ENCODE measurements at regions not wholly inside any gene's neighbourhood (a gene's known extent, or its start where the extent isn't known, plus 50 kb on each side); places are given as distances from the start of the nearest gene placed in this dataset.
"Not testable (repeated sequence)": the region's sequence is repeated elsewhere in the genome, so short reads cannot be mapped to it uniquely, and the experiment has no call there.

- H3K4me1 Mint-ChIP-seq (ENCODE audit: low read depth); H3K27me3 Mint-ChIP-seq; H3K27ac Mint-ChIP-seq; H3K9me3 Mint-ChIP-seq; H3K4me3 Mint-ChIP-seq: not testable (repeated sequence)
- H3K36me3 Mint-ChIP-seq (ENCODE audit: low read depth), result peaks cover 10% of the 10 kb centered on the region
These were observed 350.9 kb downstream of the UTRN start for GRCh38 chr6:144636025-144636424.

GRCh38 chr6:144637541-144637940 lies 352.4 kb downstream of the UTRN start:
- H3K36me3 Mint-ChIP-seq (ENCODE audit: low read depth), result peaks cover 13% of the 10 kb centered on the region
- no peak overlapping the region for H3K27ac Mint-ChIP-seq
- no peaks in the 10 kb centered on the region for H3K9me3 Mint-ChIP-seq
- H3K4me3 Mint-ChIP-seq, result no peak overlapping the region
- H3K4me1 Mint-ChIP-seq (ENCODE audit: low read depth), result peaks cover 4% of the 10 kb centered on the region
- H3K27me3 Mint-ChIP-seq, result no peaks in the 10 kb centered on the region

DNA sequence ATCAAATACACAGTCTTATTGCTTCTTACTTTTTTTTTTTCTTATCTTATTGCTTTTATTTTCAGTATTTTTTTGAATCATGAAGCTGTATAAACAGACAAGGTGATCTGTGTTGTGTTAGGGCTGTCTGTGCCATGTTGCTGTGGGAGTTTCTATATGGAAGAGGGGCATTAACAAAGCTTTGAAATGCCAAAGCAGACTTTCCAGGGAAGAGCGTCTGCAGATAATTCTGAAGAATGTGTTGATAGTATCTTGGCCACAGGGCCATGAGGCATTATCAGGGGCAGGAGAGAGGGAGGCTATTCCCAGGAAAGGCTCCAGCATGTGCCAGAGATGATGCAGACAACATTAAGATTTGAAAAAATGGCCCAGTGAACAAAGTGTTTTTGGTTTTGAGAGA lies 354.5 kb downstream of the UTRN start:
- H3K9me3 Mint-ChIP-seq, result no peaks in the 10 kb centered on the region
- H3K27ac Mint-ChIP-seq, result no peak overlapping the region
- no peaks in the 10 kb centered on the region for H3K27me3 Mint-ChIP-seq
- H3K4me1 Mint-ChIP-seq (ENCODE audit: low read depth), result peaks cover 4% of the 10 kb centered on the region
- H3K36me3 Mint-ChIP-seq (ENCODE audit: low read depth), result peaks cover 7% of the 10 kb centered on the region
- no peak overlapping the region for H3K4me3 Mint-ChIP-seq

- Mint-ChIP-seq H3K27me3 (no peaks in the 10 kb centered on the region), H3K36me3 (ENCODE audit: low read depth) (peaks cover 7% of the 10 kb centered on the region), H3K4me3 (no peak overlapping the region), H3K9me3 (no peaks in the 10 kb centered on the region), H3K4me1 (ENCODE audit: low read depth) (peaks cover 9% of the 10 kb centered on the region), H3K27ac (no peak overlapping the region)
These were observed 356.2 kb downstream of the UTRN start for GRCh38 chr6:144641286-144641685.

DNA sequence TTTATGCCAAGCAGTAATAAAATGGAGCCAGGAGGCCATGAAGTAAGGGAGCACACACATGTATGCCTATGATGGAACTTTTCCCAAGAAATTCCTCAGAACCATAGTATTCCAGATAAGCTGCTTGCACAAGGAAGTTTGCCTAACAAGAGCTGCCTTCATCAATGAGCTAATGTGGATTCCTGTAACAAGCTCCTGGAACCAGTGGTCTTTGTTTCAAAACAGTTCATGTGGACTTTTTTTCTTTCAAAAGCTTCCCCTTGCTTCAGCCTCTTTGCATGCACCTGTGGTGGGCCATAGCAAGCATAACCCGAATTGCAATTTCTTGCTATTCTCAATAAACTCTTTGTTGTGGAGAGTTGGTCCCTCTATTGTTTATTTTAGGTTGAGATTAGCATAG lies 359.6 kb downstream of the UTRN start:
- Mint-ChIP-seq H3K36me3 (ENCODE audit: low read depth) (peaks cover 4% of the 10 kb centered on the region), H3K4me1 (ENCODE audit: low read depth) (peaks cover 5% of the 10 kb centered on the region), H3K9me3 (peaks cover 1% of the 10 kb centered on the region), H3K27ac (no peak overlapping the region), H3K27me3 (no peaks in the 10 kb centered on the region), H3K4me3 (no peak overlapping the region)

- H3K27ac Mint-ChIP-seq, result no peak overlapping the region
These were observed 361.2 kb downstream of the UTRN start for GRCh38 chr6:144646093-144647056.

DNA sequence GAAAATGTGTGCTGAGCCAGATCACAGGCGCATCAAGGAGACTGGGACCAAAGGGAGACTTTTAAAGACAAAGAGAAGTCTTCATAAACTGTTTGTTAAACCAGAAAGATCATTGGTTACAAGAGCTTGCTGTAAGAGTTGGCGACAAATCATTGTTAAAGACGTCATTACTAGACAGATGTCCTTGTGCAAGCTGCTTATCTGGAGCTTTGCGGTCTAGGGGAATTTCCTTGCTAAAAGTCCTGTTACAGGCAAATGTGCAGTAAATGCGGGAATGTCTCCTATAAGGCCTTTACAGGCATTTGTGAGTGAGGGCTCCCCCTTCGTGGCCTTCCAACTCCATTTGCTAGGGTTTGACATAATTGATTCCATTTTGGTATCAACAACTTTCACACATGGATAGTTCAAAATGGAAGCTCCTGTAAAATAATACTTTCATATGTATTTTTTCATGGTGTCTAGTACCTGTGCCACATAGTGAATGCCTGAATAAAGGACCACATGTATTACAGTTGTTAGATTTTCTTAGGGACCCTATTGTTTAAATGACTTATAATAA lies 362.4 kb downstream of the UTRN start:
- Mint-ChIP-seq H3K27ac (no peak overlapping the region), H3K4me1 (ENCODE audit: low read depth) (peaks cover 17% of the 10 kb centered on the region), H3K36me3 (ENCODE audit: low read depth) (peaks cover 8% of the 10 kb centered on the region), H3K4me3 (no peak overlapping the region), H3K27me3 (no peaks in the 10 kb centered on the region), H3K9me3 (peaks cover 6% of the 10 kb centered on the region)

More at GRCh38 chr6:144646093-144647056, 361.2 kb downstream of the UTRN start:
- Mint-ChIP-seq H3K36me3 (ENCODE audit: low read depth) (peaks cover 8% of the 10 kb centered on the region), H3K4me3 (no peak overlapping the region), H3K27me3 (no peaks in the 10 kb centered on the region), H3K4me1 (ENCODE audit: low read depth) (peaks cover 8% of the 10 kb centered on the region), H3K9me3 (peaks cover 6% of the 10 kb centered on the region)

GRCh38 chr6:144647971-144648651 lies 363.0 kb downstream of the UTRN start:
- Mint-ChIP-seq H3K9me3 (peaks cover 6% of the 10 kb centered on the region), H3K27me3 (no peaks in the 10 kb centered on the region), H3K36me3 (ENCODE audit: low read depth) (peaks cover 8% of the 10 kb centered on the region), H3K4me3 (no peak overlapping the region), H3K4me1 (ENCODE audit: low read depth) (peaks cover 21% of the 10 kb centered on the region), H3K27ac (no peak overlapping the region)

DNA sequence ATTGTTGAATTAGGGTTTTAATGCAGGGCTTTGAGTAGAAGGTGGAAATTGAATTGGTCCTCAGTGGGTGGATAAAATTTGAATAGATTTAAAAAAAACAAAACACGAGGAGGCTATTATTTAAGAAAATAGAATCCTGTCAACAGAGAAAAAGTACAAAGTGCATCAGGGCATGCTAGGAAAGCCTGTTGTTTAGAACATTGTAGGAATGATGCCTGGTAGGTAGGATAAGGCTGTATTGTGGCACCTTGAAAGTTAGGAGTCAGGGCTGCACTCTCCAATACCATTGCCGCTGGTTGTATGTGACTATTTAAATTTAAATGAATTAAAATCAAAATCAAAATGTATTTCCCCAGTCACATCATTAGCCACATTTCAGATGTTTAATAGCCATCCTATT lies 363.9 kb downstream of the UTRN start:
- peak overlapping the region; percentile 37 for H3K27ac Mint-ChIP-seq
- H3K4me1 Mint-ChIP-seq (ENCODE audit: low read depth), result peaks cover 29% of the 10 kb centered on the region
- H3K4me3 Mint-ChIP-seq, result no peak overlapping the region
- no peaks in the 10 kb centered on the region for H3K27me3 Mint-ChIP-seq
- peaks cover 8% of the 10 kb centered on the region for H3K36me3 Mint-ChIP-seq (ENCODE audit: low read depth)
- H3K9me3 Mint-ChIP-seq, result peaks cover 6% of the 10 kb centered on the region

GRCh38 chr6:144651234-144651633 lies 366.1 kb downstream of the UTRN start:
- H3K27me3 Mint-ChIP-seq, result no peaks in the 10 kb centered on the region
- H3K36me3 Mint-ChIP-seq (ENCODE audit: low read depth), result peaks cover 8% of the 10 kb centered on the region
- H3K9me3 Mint-ChIP-seq, result peaks cover 6% of the 10 kb centered on the region
- H3K27ac Mint-ChIP-seq, result no peak overlapping the region
- H3K4me1 Mint-ChIP-seq (ENCODE audit: low read depth), result peaks cover 44% of the 10 kb centered on the region
- H3K4me3 Mint-ChIP-seq, result no peak overlapping the region

- peaks cover 46% of the 10 kb centered on the region for H3K4me1 Mint-ChIP-seq (ENCODE audit: low read depth)
- H3K9me3 Mint-ChIP-seq, result peaks cover 6% of the 10 kb centered on the region
- H3K27ac Mint-ChIP-seq, result no peak overlapping the region
- H3K4me3 Mint-ChIP-seq, result no peak overlapping the region
- peaks cover 8% of the 10 kb centered on the region for H3K36me3 Mint-ChIP-seq (ENCODE audit: low read depth)
- H3K27me3 Mint-ChIP-seq, result no peaks in the 10 kb centered on the region
These were observed 367.3 kb downstream of the UTRN start for GRCh38 chr6:144652292-144652891.

DNA sequence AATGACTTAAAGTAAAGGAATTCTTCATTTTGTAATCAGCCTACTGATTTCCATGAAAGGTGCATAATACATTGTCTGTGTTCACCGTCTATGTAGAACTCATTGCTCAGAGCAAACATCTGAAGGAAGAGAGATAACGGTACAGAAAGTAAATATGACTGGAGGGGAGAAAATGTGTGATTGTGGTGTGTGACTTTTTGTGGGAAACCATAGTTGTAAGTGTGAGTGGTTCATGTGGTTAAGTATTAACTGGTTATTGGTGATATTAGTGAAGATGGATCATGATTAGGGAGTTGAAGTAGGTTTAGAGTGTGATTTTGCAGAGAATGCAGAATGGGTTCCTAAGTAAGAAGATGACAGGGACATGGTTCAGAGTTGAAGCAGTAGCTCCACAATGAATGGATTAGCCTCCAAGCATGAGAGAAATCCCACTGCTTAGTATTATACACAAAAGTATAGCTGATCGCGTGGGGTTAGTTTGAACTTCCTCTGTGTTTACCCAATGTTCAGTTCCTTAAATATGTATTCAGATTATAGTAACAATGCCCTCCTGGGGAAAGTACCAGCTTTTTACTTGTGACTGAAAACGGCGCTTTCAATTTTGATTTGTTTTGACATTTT lies 368.9 kb downstream of the UTRN start:
- peaks cover 8% of the 10 kb centered on the region for H3K36me3 Mint-ChIP-seq (ENCODE audit: low read depth)
- no peaks in the 10 kb centered on the region for H3K27me3 Mint-ChIP-seq
- peaks cover 62% of the 10 kb centered on the region for H3K4me1 Mint-ChIP-seq (ENCODE audit: low read depth)
- H3K27ac Mint-ChIP-seq, result peak overlapping the region; percentile 91
- peak overlapping the region; percentile 76 for H3K4me3 Mint-ChIP-seq
- peaks cover 6% of the 10 kb centered on the region for H3K9me3 Mint-ChIP-seq

DNA sequence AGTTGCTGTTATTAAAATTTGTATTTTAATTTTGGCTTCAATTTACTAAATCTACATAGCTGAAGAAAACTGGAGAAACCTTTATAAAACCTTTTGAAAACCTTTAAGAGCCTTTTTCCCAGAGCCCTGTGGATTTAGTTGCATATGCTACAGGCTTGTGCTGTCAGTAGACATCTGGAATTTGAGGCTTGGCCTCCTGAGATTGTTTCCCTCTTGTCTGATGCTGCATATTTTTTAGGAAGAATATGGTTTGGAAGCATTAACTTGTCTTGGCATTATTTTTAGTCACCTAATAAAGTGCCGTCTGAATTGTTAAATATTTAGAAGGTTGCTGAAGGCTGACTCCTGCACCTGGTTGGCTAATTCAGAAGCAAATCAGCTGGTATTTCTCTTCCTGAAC lies 369.4 kb downstream of the UTRN start:
- Mint-ChIP-seq H3K27me3 (no peaks in the 10 kb centered on the region), H3K4me1 (ENCODE audit: low read depth) (peaks cover 67% of the 10 kb centered on the region), H3K9me3 (peaks cover 6% of the 10 kb centered on the region), H3K4me3 (peak overlapping the region; percentile 17), H3K36me3 (ENCODE audit: low read depth) (peaks cover 8% of the 10 kb centered on the region), H3K27ac (no peak overlapping the region)

- H3K9me3 Mint-ChIP-seq, result no peaks in the 10 kb centered on the region
- H3K27ac Mint-ChIP-seq, result peak overlapping the region; percentile 38
- no peak overlapping the region for H3K4me3 Mint-ChIP-seq
- no peaks in the 10 kb centered on the region for H3K27me3 Mint-ChIP-seq
- H3K4me1 Mint-ChIP-seq (ENCODE audit: low read depth), result peaks cover 76% of the 10 kb centered on the region
- peaks cover under 1% of the 10 kb centered on the region for H3K36me3 Mint-ChIP-seq (ENCODE audit: low read depth)
These were observed 370.2 kb downstream of the UTRN start for GRCh38 chr6:144655376-144655775.
